Lower leg skin (tissue), 3 donors: ENCODE measurements at regions not wholly inside any gene's neighbourhood (a gene's known extent, or its start where the extent isn't known, plus 50 kb on each side); places are given as distances from the start of the nearest gene placed in this dataset.
"Not testable (repeated sequence)": the region's sequence is repeated elsewhere in the genome, so short reads cannot be mapped to it uniquely, and the experiment has no call there.

Experiments used
- CTCF ChIP-seq, 3 donors: fragments of 450-650 bp; IDR thresholded peaks; one replicate each; pipeline ENCODE4 v1.5.1; 2016; ENCODE audit warnings: antibody characterized with exemption in 3 of 3, mild to moderate bottlenecking in 3 of 3, moderate library complexity in 2 of 3
- POLR2A ChIP-seq, 2 donors: fragments of 450-650 bp; IDR thresholded peaks; one replicate each; pipeline ENCODE4 v1.6.1; 2016 to 2017; ENCODE audit warnings: antibody characterized with exemption in 2 of 2, mild to moderate bottlenecking in 1 of 2, moderate library complexity in 1 of 2

- TF ChIP-seq CTCF, POLR2A (IDR thresholded peaks at IDR 0.05): not testable (repeated sequence)
Observed at GRCh38 chr1:83427566-83427965, 571.4 kb downstream of the TTLL7 start.
